ENCODE measurements at regions not wholly inside any gene's neighbourhood (a gene's known extent, or its start where the extent isn't known, plus 50 kb on each side); places are given as distances from the start of the nearest gene placed in this dataset.

GRCh38 chr20:21601799-21602198, 87.9 kb upstream of the NKX2-2 start:
- no peak for TF ChIP-seq CTCF (IDR thresholded peaks at IDR 0.05)
- TF ChIP-seq POLR2A (IDR thresholded peaks at IDR 0.05) = no peak

Measured in Peyer's patch (tissue), 4 donors.